BE2C (cell line): ENCODE measurements at regions not wholly inside any gene's neighbourhood (a gene's known extent, or its start where the extent isn't known, plus 50 kb on each side); places are given as distances from the start of the nearest gene placed in this dataset.

Experiments used
- DNase-seq: peaks from one replicate; pipeline ENCODE4 v3.0.0-alpha.2; 2020
- H3K27me3 ChIP-seq: fragments of 250-450 bp; sonication (Bioruptor Pico); 2 replicates; pipeline ENCODE4 v1.5.1; 2020; ENCODE audit warnings: mild to moderate bottlenecking
- H3K36me3 ChIP-seq: fragments of 250-450 bp; sonication (Bioruptor Pico); 2 replicates; pipeline ENCODE4 v1.5.1; 2020; ENCODE audit warnings: mild to moderate bottlenecking
- H3K4me1 ChIP-seq: fragments of 250-450 bp; sonication (Bioruptor Pico); 2 replicates; pipeline ENCODE4 v1.5.1; 2020
- H3K4me3 ChIP-seq: 2 replicates; pipeline ENCODE4 v1.5.1; 2011; ENCODE audit warnings: low read depth, low read length
- H3K9me3 ChIP-seq: fragments of 250-450 bp; sonication (Bioruptor Pico); 2 replicates; pipeline ENCODE4 v1.5.1; 2020
- TF ChIP-seq, protein P1 (sequence below): IDR thresholded peaks from 2 replicates; pipeline ENCODE4 v1.5.1; 2012; ENCODE audit warnings: mild to moderate bottlenecking, low read depth, low read length

DNA sequence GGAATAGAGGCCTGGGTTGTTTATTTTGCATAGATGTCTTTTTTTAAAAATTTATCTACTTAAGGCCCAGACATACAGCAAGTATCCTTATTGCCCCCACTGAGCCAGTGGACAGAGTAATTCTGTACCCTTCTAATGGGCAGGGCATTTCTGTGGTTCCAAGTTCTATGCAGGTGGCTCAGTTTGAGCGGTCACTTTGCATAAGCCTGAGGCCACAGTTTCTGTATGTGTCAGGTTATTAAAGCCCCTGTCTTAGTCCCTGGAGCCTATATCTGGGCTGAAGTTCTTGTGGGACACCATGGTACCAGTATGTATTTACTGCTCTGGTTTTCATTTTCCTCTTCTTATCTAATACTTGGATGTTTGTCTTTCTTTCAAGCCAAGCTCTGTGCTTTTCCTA, 168.8 kb downstream of the MID1IP1 start:
- TF ChIP-seq, protein P1, sequence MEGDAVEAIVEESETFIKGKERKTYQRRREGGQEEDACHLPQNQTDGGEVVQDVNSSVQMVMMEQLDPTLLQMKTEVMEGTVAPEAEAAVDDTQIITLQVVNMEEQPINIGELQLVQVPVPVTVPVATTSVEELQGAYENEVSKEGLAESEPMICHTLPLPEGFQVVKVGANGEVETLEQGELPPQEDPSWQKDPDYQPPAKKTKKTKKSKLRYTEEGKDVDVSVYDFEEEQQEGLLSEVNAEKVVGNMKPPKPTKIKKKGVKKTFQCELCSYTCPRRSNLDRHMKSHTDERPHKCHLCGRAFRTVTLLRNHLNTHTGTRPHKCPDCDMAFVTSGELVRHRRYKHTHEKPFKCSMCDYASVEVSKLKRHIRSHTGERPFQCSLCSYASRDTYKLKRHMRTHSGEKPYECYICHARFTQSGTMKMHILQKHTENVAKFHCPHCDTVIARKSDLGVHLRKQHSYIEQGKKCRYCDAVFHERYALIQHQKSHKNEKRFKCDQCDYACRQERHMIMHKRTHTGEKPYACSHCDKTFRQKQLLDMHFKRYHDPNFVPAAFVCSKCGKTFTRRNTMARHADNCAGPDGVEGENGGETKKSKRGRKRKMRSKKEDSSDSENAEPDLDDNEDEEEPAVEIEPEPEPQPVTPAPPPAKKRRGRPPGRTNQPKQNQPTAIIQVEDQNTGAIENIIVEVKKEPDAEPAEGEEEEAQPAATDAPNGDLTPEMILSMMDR = no peak
- no peaks in the 10 kb centered on the region for H3K4me1 ChIP-seq

GRCh38 chrX:38970845-38971244, 169.6 kb downstream of the MID1IP1 start:
- TF ChIP-seq, protein P1 = no peak
- no peak overlapping the region for H3K4me3 ChIP-seq
- no peak for DNase-seq
- no peaks in the 10 kb centered on the region for H3K27me3 ChIP-seq
- no peaks in the 10 kb centered on the region for H3K36me3 ChIP-seq
- no peaks in the 10 kb centered on the region for H3K9me3 ChIP-seq
- no peaks in the 10 kb centered on the region for H3K4me1 ChIP-seq

More for the DNA sequence above, 168.8 kb downstream of the MID1IP1 start:
- H3K4me3 ChIP-seq = no peak overlapping the region
- H3K27me3 ChIP-seq = no peaks in the 10 kb centered on the region
- no peak for DNase-seq
- no peaks in the 10 kb centered on the region for H3K9me3 ChIP-seq
- no peaks in the 10 kb centered on the region for H3K36me3 ChIP-seq

DNA sequence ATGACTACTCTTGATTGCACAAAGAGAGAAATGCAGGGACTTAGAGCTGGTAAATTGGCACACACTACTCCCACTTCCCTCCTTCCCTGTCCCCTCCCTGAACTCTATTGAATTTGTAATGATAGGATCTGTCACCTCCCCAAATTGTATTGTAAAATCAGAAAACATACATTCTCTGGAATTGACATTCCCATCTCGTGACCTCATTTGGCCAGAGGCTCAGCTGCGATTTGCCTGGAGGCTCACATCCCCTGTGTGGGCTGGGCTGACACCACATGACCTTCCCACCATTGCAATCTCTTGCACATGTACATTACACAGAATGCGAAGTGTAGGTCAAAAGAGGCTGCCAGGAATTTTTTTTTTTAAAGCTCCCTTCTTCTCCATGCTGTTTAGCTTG, 172.1 kb downstream of the MID1IP1 start:
- no peaks in the 10 kb centered on the region for H3K27me3 ChIP-seq
- no peak overlapping the region for H3K4me3 ChIP-seq
- H3K9me3 ChIP-seq = no peaks in the 10 kb centered on the region
- peak; percentile 18 for DNase-seq
- TF ChIP-seq, protein P1 = no peak
- no peaks in the 10 kb centered on the region for H3K4me1 ChIP-seq
- H3K36me3 ChIP-seq = no peaks in the 10 kb centered on the region

GRCh38 chrX:38974542-38974941, 173.3 kb downstream of the MID1IP1 start:
- no peaks in the 10 kb centered on the region for H3K4me1 ChIP-seq
- no peak for DNase-seq
- no peak overlapping the region for H3K4me3 ChIP-seq
- TF ChIP-seq, protein P1 = no peak
- H3K36me3 ChIP-seq = no peaks in the 10 kb centered on the region
- no peaks in the 10 kb centered on the region for H3K27me3 ChIP-seq
- no peaks in the 10 kb centered on the region for H3K9me3 ChIP-seq

- no peaks in the 10 kb centered on the region for H3K27me3 ChIP-seq
- no peaks in the 10 kb centered on the region for H3K9me3 ChIP-seq
- no peak overlapping the region for H3K4me3 ChIP-seq
- H3K36me3 ChIP-seq = no peaks in the 10 kb centered on the region
- no peak for DNase-seq
- no peaks in the 10 kb centered on the region for H3K4me1 ChIP-seq
- TF ChIP-seq, protein P1 = no peak
Observed at GRCh38 chrX:38975368-38975942, 174.2 kb downstream of the MID1IP1 start.

DNA sequence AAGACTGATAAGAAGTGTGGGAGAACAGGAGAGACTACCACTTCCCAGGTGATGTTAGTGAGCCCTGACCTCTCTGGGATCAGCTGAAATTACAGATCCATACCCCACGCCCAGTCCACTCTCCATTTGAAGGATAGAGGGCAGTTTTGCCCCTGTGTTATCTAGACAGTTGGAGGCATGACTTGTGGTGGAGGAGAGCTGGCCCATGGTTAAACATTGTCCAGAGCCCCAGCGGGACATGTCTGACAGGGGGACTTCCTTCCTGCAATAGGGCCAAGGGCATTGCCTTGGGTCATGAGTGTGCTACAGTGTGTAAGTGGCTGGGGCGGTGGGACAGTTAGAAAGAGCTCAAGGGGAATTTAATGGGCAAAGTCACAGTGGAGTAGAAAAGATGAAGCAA, 181.1 kb downstream of the MID1IP1 start:
- no peaks in the 10 kb centered on the region for H3K36me3 ChIP-seq
- H3K4me1 ChIP-seq = peaks cover 9% of the 10 kb centered on the region
- TF ChIP-seq, protein P1 = no peak
- no peaks in the 10 kb centered on the region for H3K27me3 ChIP-seq
- H3K4me3 ChIP-seq = no peak overlapping the region
- DNase-seq = no peak
- no peaks in the 10 kb centered on the region for H3K9me3 ChIP-seq
